ENCODE measurements at regions not wholly inside any gene's neighbourhood (a gene's known extent, or its start where the extent isn't known, plus 50 kb on each side); places are given as distances from the start of the nearest gene placed in this dataset.
A peak's percentile ranks its signal among the peaks of the same experiment; 100 is the strongest.

GRCh38 chr2:146623771-146624170 lies 1221.1 kb upstream of the ACVR2A start:
- Histone ChIP-seq H3K9me3 (ENCODE audit: control insufficient read depth, insufficient read depth, low read depth, low read length) (no peaks in the 10 kb centered on the region), H3K4me3 (replicated peaks in 1 of 4; ENCODE audit: control extremely low read depth in 1 of 4, insufficient read depth in 1 of 4, low read depth in 3 of 4, low read length in 4 of 4) (no peak overlapping the region), H3K27me3 (ENCODE audit: control insufficient read depth, insufficient read depth, low read length) (no peaks in the 10 kb centered on the region), H3K4me1 (ENCODE audit: control insufficient read depth, extremely low read depth, insufficient read depth, low read length) (no peaks in the 10 kb centered on the region), H2AFZ (ENCODE audit: low read length) (no peak overlapping the region), H3K79me2 (ENCODE audit: control insufficient read depth, insufficient read depth, low read length) (no peaks in the 10 kb centered on the region), H3K4me2 (ENCODE audit: extremely low read depth, insufficient read depth, low read length) (no peak overlapping the region), H3K36me3 (ENCODE audit: control insufficient read depth, insufficient read depth, low read length) (no peaks in the 10 kb centered on the region), H3K9ac (ENCODE audit: insufficient read depth, low read length) (no peak overlapping the region), H3K27ac (ENCODE audit: insufficient read depth, low read length) (no peak overlapping the region), H4K20me1 (ENCODE audit: control insufficient read depth, extremely low read depth, insufficient read depth, low read length) (no peaks in the 10 kb centered on the region)
- no peak for TF ChIP-seq EZH2 (IDR thresholded peaks at IDR 0.05; ENCODE audit: low read length, missing control alignments)
- no peak for TF ChIP-seq CTCF (conservative IDR thresholded peaks at IDR 0.05 in 1 of 2, IDR thresholded peaks at IDR 0.05 in 1 of 2; ENCODE audit: low read depth in 1 of 2, low read length in 2 of 2)
- DNase-seq (ENCODE audit: low read depth in 2 of 2), result peak; percentile 49 to 73

DNA sequence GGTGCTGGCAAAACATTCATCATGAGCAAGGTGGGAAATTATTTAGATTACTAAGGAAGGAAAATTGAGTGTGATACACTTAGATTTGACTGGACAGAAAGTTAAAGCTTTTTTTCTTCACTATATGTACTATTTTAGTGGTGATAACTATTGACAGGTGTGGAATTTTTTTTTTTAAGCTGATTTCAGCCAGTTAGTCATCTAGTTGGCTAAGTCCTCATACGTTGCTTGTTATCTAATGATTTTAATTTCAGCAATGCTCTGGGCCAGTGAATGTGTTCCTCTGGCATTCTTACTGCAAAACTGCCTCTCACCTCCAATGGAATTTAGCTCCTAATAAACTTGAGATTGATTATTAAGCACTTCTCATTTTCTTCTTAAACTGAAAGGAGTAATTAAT lies 1223.2 kb upstream of the ACVR2A start:
- H4K20me1 ChIP-seq (ENCODE audit: control insufficient read depth, extremely low read depth, insufficient read depth, low read length), result no peaks in the 10 kb centered on the region

DNA sequence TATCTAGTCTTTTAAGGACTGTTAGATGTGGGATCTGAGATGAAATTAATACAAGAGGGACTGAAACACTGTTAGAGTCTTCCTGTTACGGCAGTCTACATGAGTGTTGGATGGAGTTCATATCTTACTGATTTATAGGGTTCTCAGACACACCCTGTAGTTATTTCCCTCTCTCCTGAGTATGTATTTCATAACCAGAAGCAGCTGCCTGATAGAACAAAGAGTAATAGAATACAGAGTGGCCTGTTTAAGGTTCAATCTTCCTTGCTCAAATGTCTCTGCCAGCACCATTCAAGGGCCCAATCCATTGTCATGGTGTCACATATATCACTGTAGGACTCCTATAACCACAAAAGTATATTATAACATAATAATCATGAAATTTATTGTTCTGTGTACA lies 1229.1 kb upstream of the ACVR2A start:
- TF ChIP-seq CTCF (conservative IDR thresholded peaks at IDR 0.05 in 1 of 2, IDR thresholded peaks at IDR 0.05 in 1 of 2; ENCODE audit: low read depth in 1 of 2, low read length in 2 of 2) (no peak), EZH2 (IDR thresholded peaks at IDR 0.05; ENCODE audit: low read length, missing control alignments) (no peak)
- no peak overlapping the region for H3K4me3 ChIP-seq (replicated peaks in 1 of 4; ENCODE audit: control extremely low read depth in 1 of 4, insufficient read depth in 1 of 4, low read depth in 3 of 4, low read length in 4 of 4)
- H3K9ac ChIP-seq (ENCODE audit: insufficient read depth, low read length), result no peak overlapping the region
- no peaks in the 10 kb centered on the region for H3K79me2 ChIP-seq (ENCODE audit: control insufficient read depth, insufficient read depth, low read length)
- no peaks in the 10 kb centered on the region for H4K20me1 ChIP-seq (ENCODE audit: control insufficient read depth, extremely low read depth, insufficient read depth, low read length)
- no peak overlapping the region for H3K4me2 ChIP-seq (ENCODE audit: extremely low read depth, insufficient read depth, low read length)
- H3K4me1 ChIP-seq (ENCODE audit: control insufficient read depth, extremely low read depth, insufficient read depth, low read length), result no peaks in the 10 kb centered on the region
- H3K27me3 ChIP-seq (ENCODE audit: control insufficient read depth, insufficient read depth, low read length), result no peaks in the 10 kb centered on the region
- H3K9me3 ChIP-seq (ENCODE audit: control insufficient read depth, insufficient read depth, low read depth, low read length), result no peaks in the 10 kb centered on the region
- H3K27ac ChIP-seq (ENCODE audit: insufficient read depth, low read length), result no peak overlapping the region
- no peak for DNase-seq (ENCODE audit: low read depth in 2 of 2)
- no peaks in the 10 kb centered on the region for H3K36me3 ChIP-seq (ENCODE audit: control insufficient read depth, insufficient read depth, low read length)
- H2AFZ ChIP-seq (ENCODE audit: low read length), result no peak overlapping the region

More for the DNA sequence above, 1223.2 kb upstream of the ACVR2A start:
- peak in 1 of 2 donors; percentile 28 for DNase-seq (ENCODE audit: low read depth in 2 of 2)
- Histone ChIP-seq H3K4me3 (replicated peaks in 1 of 4; ENCODE audit: control extremely low read depth in 1 of 4, insufficient read depth in 1 of 4, low read depth in 3 of 4, low read length in 4 of 4) (no peak overlapping the region), H3K9ac (ENCODE audit: insufficient read depth, low read length) (no peak overlapping the region), H3K27me3 (ENCODE audit: control insufficient read depth, insufficient read depth, low read length) (no peaks in the 10 kb centered on the region), H2AFZ (ENCODE audit: low read length) (no peak overlapping the region), H3K79me2 (ENCODE audit: control insufficient read depth, insufficient read depth, low read length) (no peaks in the 10 kb centered on the region), H3K27ac (ENCODE audit: insufficient read depth, low read length) (no peak overlapping the region), H3K9me3 (ENCODE audit: control insufficient read depth, insufficient read depth, low read depth, low read length) (no peaks in the 10 kb centered on the region), H3K4me2 (ENCODE audit: extremely low read depth, insufficient read depth, low read length) (no peak overlapping the region), H3K36me3 (ENCODE audit: control insufficient read depth, insufficient read depth, low read length) (no peaks in the 10 kb centered on the region), H3K4me1 (ENCODE audit: control insufficient read depth, extremely low read depth, insufficient read depth, low read length) (no peaks in the 10 kb centered on the region)
- no peak for TF ChIP-seq CTCF (conservative IDR thresholded peaks at IDR 0.05 in 1 of 2, IDR thresholded peaks at IDR 0.05 in 1 of 2; ENCODE audit: low read depth in 1 of 2, low read length in 2 of 2)
- TF ChIP-seq EZH2 (IDR thresholded peaks at IDR 0.05; ENCODE audit: low read length, missing control alignments), result no peak

Measured in fibroblast of lung (primary cell).